K562 (cell line): ENCODE measurements at regions not wholly inside any gene's neighbourhood (a gene's known extent, or its start where the extent isn't known, plus 50 kb on each side); places are given as distances from the start of the nearest gene placed in this dataset.

ENCODE experiments used
- ATAC-seq: fragments of 200-7000 bp; cut with Tn5 transposase; 3 replicates; pipeline ENCODE4 v1.9.1; 2020; ENCODE audit warnings: moderate library complexity
- BruUV-seq: library from RNA; stranded (reverse); fragments of 400-500 nt; replicated peaks from 2 replicates; lab custom pipeline; 2021; lab: Mats Ljungman, UMichigan
- CTCF ChIA-PET: fragments of 300-600 bp; formaldehyde crosslinking; extraction: SDS; loops from one replicate; lab custom pipeline; 2021; ENCODE audit warnings: low intra/inter-chr PET ratio; lab: Yijun Ruan, JAX
- POLR2A ChIA-PET: fragments of 300-600, 350-650 bp; sonication (Branson Sonifier 250); formaldehyde crosslinking; extraction: SDS; loops from one replicate; lab custom pipeline; 2021; ENCODE audit warnings: antibody characterized with exemption, inconsistent platforms; lab: Yijun Ruan, JAX
- DNase-seq, 4 experiments: peaks; one replicate each; pipeline versions ENCODE4 v3.0.0 to v3.0.0-alpha.2; 2011 to 2018; ENCODE audit warnings: low spot score in 3 of 4, mixed read lengths in 3 of 4; ENCODE audit errors: extremely low read depth in 1 of 4
- FAIRE-seq: peaks from 2 replicates; lab custom pipeline; 2011; peaks lifted over from hg19 to GRCh38; lab: Jason Lieb, UNC
- H2AFZ ChIP-seq: 2 replicates; pipeline ENCODE4 v1.6.0; 2011; ENCODE audit warnings: low read depth, low read length, control low read depth, inconsistent platforms
- H3K27ac ChIP-seq: fragments of 200-600 bp; 3 replicates; pipeline ENCODE4 v1.8.0; 2011; ENCODE audit warnings: low read depth, mild to moderate bottlenecking, control low read depth, inconsistent platforms, low read length, moderate library complexity, mixed read lengths; ENCODE audit errors: extremely low read depth
- H3K27me3 ChIP-seq, 2 experiments: fragments of 300-600 bp in 1 of 2; 2 replicates in 1 of 2; 3 replicates in 1 of 2; pipeline versions ENCODE4 v1.6.0 to v1.8.0; 2011; ENCODE audit warnings: inconsistent platforms in 2 of 2, low read length in 2 of 2, mild to moderate bottlenecking in 1 of 2, mixed read lengths in 1 of 2, moderate library complexity in 1 of 2; ENCODE audit not compliant: control insufficient read depth in 2 of 2, insufficient read depth in 2 of 2
- H3K36me3 ChIP-seq: fragments of 300-600 bp; 3 replicates; pipeline ENCODE4 v1.8.0; 2011; ENCODE audit warnings: mild to moderate bottlenecking, low read length, inconsistent platforms; ENCODE audit not compliant: control insufficient read depth, insufficient read depth
- H3K4me1 ChIP-seq, 2 experiments: fragments of 200-600 bp in 1 of 2; replicated peaks in 1 of 2; 2 replicates in 1 of 2; 3 replicates in 1 of 2; pipeline versions ENCODE4 v1.5.1 to v1.8.0; 2011; ENCODE audit warnings: inconsistent platforms in 2 of 2, low read length in 2 of 2, mild to moderate bottlenecking in 1 of 2, mixed read lengths in 1 of 2, moderate library complexity in 1 of 2; ENCODE audit not compliant: control insufficient read depth in 2 of 2, insufficient read depth in 2 of 2
- H3K4me2 ChIP-seq: 2 replicates; pipeline ENCODE4 v1.6.1; 2011; ENCODE audit warnings: low read length, control low read depth, inconsistent platforms, mixed read lengths; ENCODE audit not compliant: insufficient read depth
- H3K4me3 ChIP-seq: fragments of 200-600 bp; sonication (generic), shearing (Covaris generic); 2 replicates; pipeline ENCODE4 v1.5.1; 2016; ENCODE audit warnings: control low read depth, inconsistent platforms
- H3K79me2 ChIP-seq: fragments of 200-600 bp; 3 replicates; pipeline ENCODE4 v1.8.0; 2011; ENCODE audit warnings: low read length, inconsistent platforms; ENCODE audit not compliant: control insufficient read depth, insufficient read depth
- H3K9ac ChIP-seq, 2 experiments: 2 replicates each; pipeline versions ENCODE4 v1.6.0 to v1.6.1; 2011; ENCODE audit warnings: low read depth in 2 of 2, low read length in 2 of 2, control low read depth in 1 of 2, inconsistent platforms in 1 of 2, mild to moderate bottlenecking in 1 of 2, mixed read lengths in 1 of 2; ENCODE audit not compliant: insufficient read depth in 1 of 2
- H3K9me1 ChIP-seq: one replicate; pipeline ENCODE4 v1.6.0; 2011; ENCODE audit warnings: inconsistent platforms, mild to moderate bottlenecking, low read length, moderate library complexity; ENCODE audit not compliant: control insufficient read depth, insufficient read depth
- H3K9me3 ChIP-seq: replicated peaks from 2 replicates; pipeline ENCODE4 v1.5.1; 2011; ENCODE audit warnings: low read depth, low read length, inconsistent platforms; ENCODE audit not compliant: control insufficient read depth, insufficient read depth
- H4K20me1 ChIP-seq: replicated peaks from 2 replicates; pipeline ENCODE4 v1.6.1; 2011; ENCODE audit warnings: low read length, inconsistent platforms, mixed read lengths; ENCODE audit not compliant: control insufficient read depth, insufficient read depth
- RBFOX2 ChIP-seq: fragments of 200-400 bp; formaldehyde crosslinking; IDR thresholded peaks from 2 replicates; pipeline ENCODE4 v1.6.1; 2017; ENCODE audit warnings: low read depth, mild to moderate bottlenecking, low read length, moderate library complexity
- ZNF165 ChIP-seq: fragments of 250-450 bp; sonication (Bioruptor Pico); IDR thresholded peaks from 2 replicates; pipeline ENCODE4 v1.4.0; 2020; ENCODE audit warnings: borderline replicate concordance
- WGBS: fragments of 100-300 bp; shearing (Covaris generic); methylation state at CpG from one replicate; pipeline ENCODE4 v1.1.6; 2016; ENCODE audit warnings: low coverage, mixed read lengths; ENCODE audit not compliant: insufficient coverage; ENCODE audit errors: missing lambda C conversion rate; 5-methylcytosine and 5-hydroxymethylcytosine counted together
- in situ Hi-C: fragments of 300-500 bp; cut with MboI; formaldehyde crosslinking; loops from 4 replicates; pipeline ENCODE4 v1.15.0; 2018; ENCODE audit warnings: inconsistent platforms, mixed read lengths
- intact Hi-C: fragments of 100-400 bp; cut with micrococcal nuclease; formaldehyde crosslinking; loops from 2 replicates; pipeline ENCODE4 v1.14.2; 2022
- TF ChIP-seq, protein P1 (sequence below): fragments of 250-450 bp; sonication (Bioruptor Pico); IDR thresholded peaks from 2 replicates; pipeline ENCODE4 v1.4.0; 2020; ENCODE audit warnings: mild to moderate bottlenecking
- TF ChIP-seq, protein P2 (sequence below): fragments of 450-650 bp; IDR thresholded peaks from 2 replicates; pipeline ENCODE4 v1.6.1; 2014; ENCODE audit warnings: low read depth, mild to moderate bottlenecking, moderate library complexity, borderline replicate concordance

DNA sequence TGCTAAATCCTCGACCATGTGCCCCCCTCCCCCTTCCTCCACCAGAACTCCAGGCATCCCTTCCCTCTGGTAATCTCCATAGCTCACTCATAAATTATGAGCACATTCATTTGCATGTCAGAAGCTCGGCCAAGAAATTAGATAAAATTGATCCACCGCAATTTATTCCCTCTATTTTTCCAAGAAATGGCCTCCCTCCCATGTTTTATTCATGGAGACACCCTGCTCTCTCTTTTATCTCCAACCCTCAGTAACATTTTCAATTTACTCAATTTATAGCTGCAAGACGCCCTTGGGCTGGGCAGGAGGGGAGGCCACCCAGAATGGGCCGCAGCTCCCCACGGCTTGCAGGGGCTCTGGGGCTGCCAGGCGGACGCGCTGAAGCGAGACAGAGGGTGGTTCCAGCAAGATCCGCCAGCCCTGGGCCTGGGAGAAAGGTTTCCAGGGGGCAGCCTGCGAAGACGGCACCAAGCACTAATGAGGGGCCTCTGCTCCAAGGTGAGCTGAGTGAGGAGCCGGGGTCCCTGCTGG lies 54.7 kb upstream of the ZNF423 start:
- no TSS peak for BruUV-seq
- Histone ChIP-seq H3K4me2 (no peak overlapping the region), H3K79me2 (no peaks in the 10 kb centered on the region), H3K9me1 (no peaks in the 10 kb centered on the region), H4K20me1 (no peaks in the 10 kb centered on the region), H2AFZ (no peak overlapping the region), H3K4me3 (no peak overlapping the region), H3K36me3 (no peaks in the 10 kb centered on the region), H3K27me3 (peaks cover 0 to 30% of the 10 kb centered on the region in 2 experiments; a peak in 2 of 5 replicates), H3K27ac (no peak overlapping the region), H3K9me3 (no peaks in the 10 kb centered on the region), H3K9ac (no peak overlapping the region), H3K4me1 (peaks cover 0 to 2% of the 10 kb centered on the region in 2 experiments; a peak in 3 of 5 replicates)
- ATAC-seq (no peak), FAIRE-seq (no peak), DNase-seq (no peak)
- in situ Hi-C loops = no loop called here
- WGBS = under 1% methylated on average over 13 of the region's 14 CpGs
- intact Hi-C loops = no loop called here
- POLR2A ChIA-PET = interaction anchor here (0.9 kb wide), 1 partner anchor 10 kb away, joined by 3 read pairs; no protein-coding TSS in a partner anchor
- TF ChIP-seq, protein P1, sequence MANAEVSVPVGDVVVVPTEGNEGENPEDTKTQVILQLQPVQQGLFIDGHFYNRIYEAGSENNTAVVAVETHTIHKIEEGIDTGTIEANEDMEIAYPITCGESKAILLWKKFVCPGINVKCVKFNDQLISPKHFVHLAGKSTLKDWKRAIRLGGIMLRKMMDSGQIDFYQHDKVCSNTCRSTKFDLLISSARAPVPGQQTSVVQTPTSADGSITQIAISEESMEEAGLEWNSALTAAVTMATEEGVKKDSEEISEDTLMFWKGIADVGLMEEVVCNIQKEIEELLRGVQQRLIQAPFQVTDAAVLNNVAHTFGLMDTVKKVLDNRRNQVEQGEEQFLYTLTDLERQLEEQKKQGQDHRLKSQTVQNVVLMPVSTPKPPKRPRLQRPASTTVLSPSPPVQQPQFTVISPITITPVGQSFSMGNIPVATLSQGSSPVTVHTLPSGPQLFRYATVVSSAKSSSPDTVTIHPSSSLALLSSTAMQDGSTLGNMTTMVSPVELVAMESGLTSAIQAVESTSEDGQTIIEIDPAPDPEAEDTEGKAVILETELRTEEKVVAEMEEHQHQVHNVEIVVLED (CRISPR knock-in tag) = no peak
- CTCF ChIA-PET = no interaction called here

GRCh38 chr16:49911430-49911829 lies 55.5 kb upstream of the ZNF423 start:
- POLR2A ChIA-PET = interaction anchor here (0.6 to 0.9 kb wide), 2 partner anchors 11 to 224 kb away, joined by 3 read pairs; no protein-coding TSS in a partner anchor
- H3K9me1 ChIP-seq = no peaks in the 10 kb centered on the region
- no peaks in the 10 kb centered on the region for H3K79me2 ChIP-seq
- ATAC-seq = no peak
- intact Hi-C loops = no loop called here
- BruUV-seq = no TSS peak
- no peak for TF ChIP-seq RBFOX2
- TF ChIP-seq ZNF165 (CRISPR knock-in tag) = no peak
- TF ChIP-seq, protein P2, sequence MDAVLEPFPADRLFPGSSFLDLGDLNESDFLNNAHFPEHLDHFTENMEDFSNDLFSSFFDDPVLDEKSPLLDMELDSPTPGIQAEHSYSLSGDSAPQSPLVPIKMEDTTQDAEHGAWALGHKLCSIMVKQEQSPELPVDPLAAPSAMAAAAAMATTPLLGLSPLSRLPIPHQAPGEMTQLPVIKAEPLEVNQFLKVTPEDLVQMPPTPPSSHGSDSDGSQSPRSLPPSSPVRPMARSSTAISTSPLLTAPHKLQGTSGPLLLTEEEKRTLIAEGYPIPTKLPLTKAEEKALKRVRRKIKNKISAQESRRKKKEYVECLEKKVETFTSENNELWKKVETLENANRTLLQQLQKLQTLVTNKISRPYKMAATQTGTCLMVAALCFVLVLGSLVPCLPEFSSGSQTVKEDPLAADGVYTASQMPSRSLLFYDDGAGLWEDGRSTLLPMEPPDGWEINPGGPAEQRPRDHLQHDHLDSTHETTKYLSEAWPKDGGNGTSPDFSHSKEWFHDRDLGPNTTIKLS = no peak
- TF ChIP-seq, all 486 proteins: peak for 0
- no peak overlapping the region for H2AFZ ChIP-seq
- peaks cover 0 to 2% of the 10 kb centered on the region in 2 experiments; a peak in 3 of 5 replicates for H3K4me1 ChIP-seq
- CTCF ChIA-PET = no interaction called here
- in situ Hi-C loops = no loop called here
- H3K36me3 ChIP-seq = no peaks in the 10 kb centered on the region
- no peak overlapping the region for H3K9ac ChIP-seq
- WGBS = 0% methylated on average over 2 of the region's 2 CpGs
- no peak for DNase-seq
- H3K27ac ChIP-seq = no peak overlapping the region
- H4K20me1 ChIP-seq = no peaks in the 10 kb centered on the region
- no peak overlapping the region for H3K4me2 ChIP-seq
- peaks cover 0 to 33% of the 10 kb centered on the region in 2 experiments; a peak in 2 of 5 replicates for H3K27me3 ChIP-seq
- FAIRE-seq = no peak
- H3K9me3 ChIP-seq = no peaks in the 10 kb centered on the region
- H3K4me3 ChIP-seq = no peak overlapping the region
